Astrocyte (in vitro differentiated cells and primary cell): ENCODE measurements at regions not wholly inside any gene's neighbourhood (a gene's known extent, or its start where the extent isn't known, plus 50 kb on each side); places are given as distances from the start of the nearest gene placed in this dataset.

Experiments
- CTCF ChIP-seq: IDR thresholded peaks from 2 replicates; pipeline ENCODE4 v1.5.1; 2011; ENCODE audit warnings: low read depth, mild to moderate bottlenecking, inconsistent platforms, low read length, moderate library complexity; ENCODE audit not compliant: insufficient read depth
- EZH2 ChIP-seq: IDR thresholded peaks from 2 replicates; pipeline ENCODE4 v1.6.1; 2012; ENCODE audit warnings: mild to moderate bottlenecking, low read length, inconsistent platforms; ENCODE audit not compliant: insufficient read depth

- TF ChIP-seq CTCF (no peak), EZH2 (no peak)
These were observed 54.2 kb upstream of the FRMD1 start for GRCh38 chr6:168133168-168133561.
